Activated naive CD8-positive, alpha-beta T cell treated with anti-CD3 and anti-CD28 coated beads, Interleukin-2, amount 50 U/mL, for 24 hours (primary cell): ENCODE measurements at regions not wholly inside any gene's neighbourhood (a gene's known extent, or its start where the extent isn't known, plus 50 kb on each side); places are given as distances from the start of the nearest gene placed in this dataset.
"Not testable (repeated sequence)": the region's sequence is repeated elsewhere in the genome, so short reads cannot be mapped to it uniquely, and the experiment has no call there.

ENCODE experiments used
- ATAC-seq: fragments of 150-1000 bp; cut with Tn5 transposase; one replicate; pipeline ENCODE4 v1.10.0; 2021
- DNase-seq: peaks from one replicate; pipeline ENCODE4 v3.0.0; 2021
- H3K27ac Mint-ChIP-seq: one replicate; pipeline ENCODE4 v1.8.0; 2021; ENCODE audit warnings: mild to moderate bottlenecking, mixed read lengths
- H3K27me3 Mint-ChIP-seq: one replicate; pipeline ENCODE4 v1.8.0; 2021; ENCODE audit warnings: mixed read lengths
- H3K36me3 Mint-ChIP-seq: one replicate; pipeline ENCODE4 v1.8.0; 2021; ENCODE audit warnings: low read depth, mixed read lengths
- H3K4me1 Mint-ChIP-seq: one replicate; pipeline ENCODE4 v1.8.0; 2021; ENCODE audit warnings: mixed read lengths
- H3K4me3 Mint-ChIP-seq: one replicate; pipeline ENCODE4 v1.8.0; 2021; ENCODE audit warnings: mild to moderate bottlenecking, moderate library complexity, mixed read lengths
- H3K9me3 Mint-ChIP-seq: one replicate; pipeline ENCODE4 v1.8.0; 2021; ENCODE audit warnings: mixed read lengths

DNA sequence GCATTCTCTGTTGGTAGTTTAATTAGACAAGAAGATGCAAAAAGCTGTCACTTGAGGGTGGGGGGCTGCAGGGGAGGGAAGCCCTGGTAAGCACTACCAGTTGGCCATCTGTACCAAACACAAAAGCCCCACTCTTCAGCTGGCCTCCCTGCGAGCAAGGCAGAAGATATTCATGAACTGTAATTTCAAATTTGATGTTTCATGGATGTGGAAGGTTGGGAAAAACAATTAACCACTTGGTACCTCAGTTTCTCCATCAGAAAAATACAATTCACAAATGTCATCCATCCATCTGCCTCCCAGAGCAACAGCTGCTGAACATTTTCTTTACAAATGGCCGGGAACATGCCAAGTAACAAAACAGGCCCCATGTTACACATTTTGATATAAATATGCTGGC is 265.3 kb downstream of the HNRNPD start:
- Mint-ChIP-seq H3K4me1 (no peaks in the 10 kb centered on the region), H3K27me3 (peaks cover 7% of the 10 kb centered on the region), H3K9me3 (no peaks in the 10 kb centered on the region), H3K36me3 (no peaks in the 10 kb centered on the region), H3K27ac (no peak overlapping the region), H3K4me3 (no peak overlapping the region)
- ATAC-seq (no peak), DNase-seq (no peak)

- Mint-ChIP-seq H3K4me1 (no peaks in the 10 kb centered on the region), H3K9me3 (no peaks in the 10 kb centered on the region), H3K4me3 (no peak overlapping the region), H3K27ac (no peak overlapping the region), H3K36me3 (no peaks in the 10 kb centered on the region), H3K27me3 (peaks cover 7% of the 10 kb centered on the region)
- DNase-seq (no peak), ATAC-seq (no peak)
These were observed 269.2 kb downstream of the HNRNPD start for GRCh38 chr4:82104578-82104977.

- peaks cover 4% of the 10 kb centered on the region for H3K9me3 Mint-ChIP-seq
- no peak for DNase-seq
- peaks cover 2% of the 10 kb centered on the region for H3K27me3 Mint-ChIP-seq
- no peak overlapping the region for H3K27ac Mint-ChIP-seq
- peaks cover 3% of the 10 kb centered on the region for H3K4me1 Mint-ChIP-seq
- H3K36me3 Mint-ChIP-seq, result no peaks in the 10 kb centered on the region
- no peak overlapping the region for H3K4me3 Mint-ChIP-seq
- ATAC-seq, result no peak
These were observed 273.7 kb downstream of the HNRNPD start for GRCh38 chr4:82099928-82100579.

DNA sequence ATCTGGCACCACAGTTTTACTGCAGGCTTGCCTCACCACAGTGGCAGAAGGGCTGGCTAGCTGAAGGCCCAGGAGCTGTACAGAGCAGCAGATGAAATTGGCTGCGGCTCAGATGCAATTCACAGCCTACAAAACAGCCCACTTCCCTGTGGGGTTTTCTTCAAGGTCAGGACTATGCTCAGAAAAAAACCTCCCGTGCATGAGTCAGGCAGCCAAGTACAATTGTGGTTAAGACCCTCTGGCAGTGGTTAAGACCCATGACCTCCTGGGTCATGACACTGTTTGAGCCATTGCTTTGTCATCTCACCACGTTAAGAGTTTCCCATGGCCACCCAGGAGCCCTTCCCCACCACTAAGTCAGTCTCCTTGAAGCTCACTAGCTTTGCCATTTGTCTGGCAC is 276.3 kb downstream of the HNRNPD start:
- Mint-ChIP-seq H3K27me3 (peaks cover 2% of the 10 kb centered on the region), H3K9me3 (peaks cover 4% of the 10 kb centered on the region), H3K4me3 (no peak overlapping the region), H3K27ac (no peak overlapping the region), H3K4me1 (peaks cover 3% of the 10 kb centered on the region), H3K36me3 (no peaks in the 10 kb centered on the region)
- ATAC-seq (peak; percentile 76), DNase-seq (peak; percentile 1)

GRCh38 chr4:82090717-82091116 is 283.1 kb downstream of the HNRNPD start:
- Mint-ChIP-seq H3K36me3 (no peaks in the 10 kb centered on the region), H3K27me3 (peaks cover 2% of the 10 kb centered on the region), H3K4me3 (no peak overlapping the region), H3K27ac (no peak overlapping the region), H3K4me1 (no peaks in the 10 kb centered on the region), H3K9me3 (no peaks in the 10 kb centered on the region)
- no peak for DNase-seq
- no peak for ATAC-seq

GRCh38 chr4:82084747-82085146 is 289.0 kb downstream of the HNRNPD start:
- Mint-ChIP-seq H3K4me3 (no peak overlapping the region), H3K4me1 (no peaks in the 10 kb centered on the region), H3K27ac (no peak overlapping the region), H3K27me3 (no peaks in the 10 kb centered on the region), H3K9me3 (no peaks in the 10 kb centered on the region), H3K36me3 (no peaks in the 10 kb centered on the region)
- DNase-seq, result no peak
- ATAC-seq, result no peak

- not testable (repeated sequence) for H3K36me3 Mint-ChIP-seq, H3K27ac Mint-ChIP-seq, H3K9me3 Mint-ChIP-seq, ATAC-seq, H3K27me3 Mint-ChIP-seq, H3K4me1 Mint-ChIP-seq, DNase-seq, H3K4me3 Mint-ChIP-seq
These were observed 296.3 kb downstream of the HNRNPD start for GRCh38 chr4:82077471-82077995.

GRCh38 chr4:82076809-82077208 is 297.0 kb downstream of the HNRNPD start:
- no peak for ATAC-seq
- no peaks in the 10 kb centered on the region for H3K9me3 Mint-ChIP-seq
- no peak overlapping the region for H3K4me3 Mint-ChIP-seq
- DNase-seq, result no peak
- H3K36me3 Mint-ChIP-seq, result no peaks in the 10 kb centered on the region
- no peaks in the 10 kb centered on the region for H3K4me1 Mint-ChIP-seq
- no peaks in the 10 kb centered on the region for H3K27me3 Mint-ChIP-seq
- H3K27ac Mint-ChIP-seq, result no peak overlapping the region

GRCh38 chr4:82076359-82076758 is 297.4 kb downstream of the HNRNPD start:
- Mint-ChIP-seq H3K36me3 (no peaks in the 10 kb centered on the region), H3K27ac (no peak overlapping the region), H3K27me3 (no peaks in the 10 kb centered on the region), H3K4me3 (no peak overlapping the region), H3K9me3 (no peaks in the 10 kb centered on the region), H3K4me1 (no peaks in the 10 kb centered on the region)
- no peak for ATAC-seq
- no peak for DNase-seq

DNA sequence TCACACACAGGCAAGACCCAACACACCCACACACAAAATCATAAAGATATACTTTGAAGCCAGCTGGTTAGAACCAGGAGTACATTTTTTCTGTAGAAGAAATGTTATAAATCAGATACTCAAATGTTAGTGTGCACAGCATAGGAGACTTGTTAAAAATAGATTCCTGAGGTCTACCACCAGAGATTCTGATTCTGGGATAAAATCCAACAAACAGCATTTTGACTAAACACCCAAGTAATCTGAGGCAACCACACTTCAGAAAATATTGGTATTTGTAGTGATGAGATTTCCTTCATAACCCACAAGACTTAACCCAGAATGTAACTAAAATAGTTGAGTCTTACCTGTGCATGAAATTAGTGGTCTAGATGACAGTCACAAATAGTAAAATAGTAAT is 301.8 kb downstream of the HNRNPD start:
- Mint-ChIP-seq H3K36me3 (no peaks in the 10 kb centered on the region), H3K9me3 (no peaks in the 10 kb centered on the region), H3K4me3 (no peak overlapping the region), H3K27ac (no peak overlapping the region), H3K4me1 (no peaks in the 10 kb centered on the region), H3K27me3 (no peaks in the 10 kb centered on the region)
- DNase-seq, result no peak
- no peak for ATAC-seq

DNA sequence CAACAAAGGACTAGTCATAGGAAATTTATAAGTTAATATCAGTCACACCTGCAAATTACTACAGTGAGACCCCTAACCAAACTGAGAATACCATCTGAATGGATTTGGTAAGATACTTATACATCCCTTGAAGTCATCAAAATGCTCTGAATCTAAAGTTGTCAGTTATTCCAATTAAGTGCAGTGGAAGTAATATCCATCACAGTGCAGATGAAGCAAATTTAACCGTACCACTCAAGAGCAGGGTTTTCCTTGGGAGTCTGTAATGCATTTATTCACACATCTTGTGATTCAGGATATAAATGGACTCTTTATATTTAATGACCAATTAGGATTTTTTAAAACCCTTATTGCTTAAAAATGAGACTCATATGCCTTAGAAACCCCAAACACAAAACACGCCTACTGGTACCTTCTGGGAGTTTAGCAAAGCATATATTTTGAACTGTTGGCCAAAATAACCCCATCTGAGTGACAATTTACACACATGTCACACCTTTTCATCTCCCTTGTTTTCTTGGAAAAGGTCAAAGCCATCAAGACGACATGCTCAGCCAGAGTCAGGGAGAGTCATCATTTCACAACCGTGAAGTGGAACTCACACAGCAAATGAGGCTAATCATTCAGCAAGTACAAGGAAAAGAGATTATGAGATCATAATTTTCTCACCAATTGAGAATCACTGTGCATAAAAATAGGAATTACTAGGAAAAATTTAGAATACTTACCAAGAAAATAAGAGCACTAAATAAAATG is 303.7 kb downstream of the HNRNPD start:
- ATAC-seq (no peak), DNase-seq (no peak)
- Mint-ChIP-seq H3K9me3 (no peaks in the 10 kb centered on the region), H3K27ac (no peak overlapping the region), H3K4me3 (no peak overlapping the region), H3K4me1 (no peaks in the 10 kb centered on the region), H3K27me3 (peaks cover 3% of the 10 kb centered on the region), H3K36me3 (no peaks in the 10 kb centered on the region)

- H3K36me3 Mint-ChIP-seq, result no peaks in the 10 kb centered on the region
- H3K9me3 Mint-ChIP-seq, result no peaks in the 10 kb centered on the region
- H3K27ac Mint-ChIP-seq, result no peak overlapping the region
- H3K4me1 Mint-ChIP-seq, result no peaks in the 10 kb centered on the region
- H3K4me3 Mint-ChIP-seq, result no peak overlapping the region
- ATAC-seq (no peak), DNase-seq (no peak)
- peaks cover 12% of the 10 kb centered on the region for H3K27me3 Mint-ChIP-seq
These were observed 310.8 kb downstream of the HNRNPD start for GRCh38 chr4:82063017-82063416.

DNA sequence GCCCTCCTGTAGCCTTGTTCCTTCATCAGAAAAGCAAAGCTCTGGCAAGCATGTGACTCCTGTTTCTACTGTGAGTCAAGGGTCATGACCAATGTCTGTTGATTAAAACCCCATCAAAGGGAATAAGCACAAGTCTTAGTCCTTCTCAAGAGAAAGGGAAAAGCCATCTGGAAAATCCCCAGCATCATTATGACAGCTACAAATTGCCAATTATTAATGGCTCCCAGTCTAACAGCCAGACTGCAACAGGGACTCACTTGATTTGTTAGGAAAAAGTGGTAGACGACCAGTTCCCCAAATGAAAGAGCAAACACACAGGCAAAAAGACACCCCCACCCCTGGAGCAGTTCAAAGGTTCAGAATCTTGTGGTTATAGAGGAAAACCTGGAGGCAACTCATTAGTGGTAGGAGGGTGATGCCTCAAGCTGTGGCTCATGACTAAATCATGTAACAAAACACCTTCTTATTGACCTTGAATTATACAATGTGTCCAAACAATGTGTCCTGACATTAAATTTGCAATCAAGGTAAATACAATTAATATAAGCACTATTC is 315.7 kb downstream of the HNRNPD start:
- no peaks in the 10 kb centered on the region for H3K36me3 Mint-ChIP-seq
- H3K4me3 Mint-ChIP-seq, result no peak overlapping the region
- H3K4me1 Mint-ChIP-seq, result no peaks in the 10 kb centered on the region
- no peak for DNase-seq
- no peak overlapping the region for H3K27ac Mint-ChIP-seq
- H3K27me3 Mint-ChIP-seq, result peaks cover 9% of the 10 kb centered on the region
- ATAC-seq, result peak; percentile 24
- H3K9me3 Mint-ChIP-seq, result peaks cover 11% of the 10 kb centered on the region

- peaks cover 5% of the 10 kb centered on the region for H3K27me3 Mint-ChIP-seq
- H3K4me3 Mint-ChIP-seq, result no peak overlapping the region
- no peak overlapping the region for H3K27ac Mint-ChIP-seq
- DNase-seq (no peak), ATAC-seq (no peak)
- H3K4me1 Mint-ChIP-seq, result no peaks in the 10 kb centered on the region
- peaks cover 11% of the 10 kb centered on the region for H3K9me3 Mint-ChIP-seq
- no peaks in the 10 kb centered on the region for H3K36me3 Mint-ChIP-seq
These were observed 318.6 kb downstream of the HNRNPD start for GRCh38 chr4:82055156-82055555.

DNA sequence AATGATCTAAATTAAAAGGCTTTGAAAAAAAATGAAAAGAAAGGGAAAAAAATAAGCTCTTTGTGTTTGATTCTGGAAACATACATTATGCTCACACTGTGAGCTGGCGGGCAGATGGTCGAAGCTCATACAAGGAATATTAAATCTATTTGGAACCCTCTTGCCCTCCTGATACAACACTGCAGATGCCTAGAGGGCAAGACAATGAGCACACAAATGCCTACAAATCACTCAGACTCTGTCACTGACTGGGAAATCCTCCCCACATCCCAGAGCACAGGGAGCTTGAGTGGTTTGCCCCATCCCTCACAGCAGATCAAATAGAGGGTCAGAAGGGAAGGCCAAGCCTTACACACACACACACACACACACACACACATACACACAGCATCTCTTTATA is 320.4 kb downstream of the HNRNPD start:
- peaks cover 11% of the 10 kb centered on the region for H3K9me3 Mint-ChIP-seq
- no peaks in the 10 kb centered on the region for H3K36me3 Mint-ChIP-seq
- no peak for ATAC-seq
- H3K4me3 Mint-ChIP-seq, result no peak overlapping the region
- no peaks in the 10 kb centered on the region for H3K4me1 Mint-ChIP-seq
- no peak overlapping the region for H3K27ac Mint-ChIP-seq
- peaks cover 4% of the 10 kb centered on the region for H3K27me3 Mint-ChIP-seq
- no peak for DNase-seq
